ENCODE measurements at regions not wholly inside any gene's neighbourhood (a gene's known extent, or its start where the extent isn't known, plus 50 kb on each side); places are given as distances from the start of the nearest gene placed in this dataset.

- no peak for TF ChIP-seq CTCF (IDR thresholded peaks at IDR 0.05; ENCODE audit: borderline replicate concordance, extremely low read depth, insufficient read depth)
- no peaks in the 10 kb centered on the region for H3K36me3 ChIP-seq (ENCODE audit: control insufficient read depth in 2 of 3, insufficient read depth in 3 of 3, low read length in 3 of 3)
- DNase-seq = no peak
- H3K27me3 ChIP-seq (ENCODE audit: control insufficient read depth, insufficient read depth, low read length) = no peaks in the 10 kb centered on the region
- H3K9me3 ChIP-seq (ENCODE audit: control insufficient read depth in 2 of 3, insufficient read depth in 1 of 3, low read length in 3 of 3) = peaks cover 0 to 5% (median 3%) of the 10 kb centered on the region in 3 donors
- no peak overlapping the region for H3K4me3 ChIP-seq (ENCODE audit: low read length in 3 of 3)
- H3K9ac ChIP-seq (ENCODE audit: low read length in 3 of 3) = no peak overlapping the region
- H3K4me1 ChIP-seq (ENCODE audit: control insufficient read depth in 2 of 3, insufficient read depth in 2 of 3, low read depth in 1 of 3, low read length in 3 of 3) = no peaks in the 10 kb centered on the region
- intact Hi-C loops (cut with DNase I) = no loop called here
- no peak overlapping the region for H3K27ac ChIP-seq (ENCODE audit: low read depth in 2 of 2, low read length in 2 of 2)
- no peak for FAIRE-seq
Measured at GRCh38 chr10:108787932-108788331, 1135.4 kb downstream of the XPNPEP1 start.

- no peak overlapping the region for H3K27ac ChIP-seq (ENCODE audit: low read depth in 2 of 2, low read length in 2 of 2)
- H3K36me3 ChIP-seq (ENCODE audit: control insufficient read depth in 2 of 3, insufficient read depth in 3 of 3, low read length in 3 of 3) = no peaks in the 10 kb centered on the region
- H3K9me3 ChIP-seq (ENCODE audit: control insufficient read depth in 2 of 3, insufficient read depth in 1 of 3, low read length in 3 of 3) = peaks cover 0 to 5% (median 3%) of the 10 kb centered on the region in 3 donors
- DNase-seq (no peak), FAIRE-seq (no peak)
- intact Hi-C loops (cut with DNase I) = no loop called here
- H3K9ac ChIP-seq (ENCODE audit: low read length in 3 of 3) = no peak overlapping the region
- no peaks in the 10 kb centered on the region for H3K27me3 ChIP-seq (ENCODE audit: control insufficient read depth, insufficient read depth, low read length)
- TF ChIP-seq CTCF (IDR thresholded peaks at IDR 0.05; ENCODE audit: borderline replicate concordance, extremely low read depth, insufficient read depth) = no peak
- H3K4me3 ChIP-seq (ENCODE audit: low read length in 3 of 3) = no peak overlapping the region
- H3K4me1 ChIP-seq (ENCODE audit: control insufficient read depth in 2 of 3, insufficient read depth in 2 of 3, low read depth in 1 of 3, low read length in 3 of 3) = no peaks in the 10 kb centered on the region
Measured at GRCh38 chr10:108785011-108785410, 1138.3 kb downstream of the XPNPEP1 start.

GRCh38 chr10:108784534-108784933 is 1138.8 kb downstream of the XPNPEP1 start:
- H3K4me3 ChIP-seq (ENCODE audit: low read length in 3 of 3) = no peak overlapping the region
- no peak overlapping the region for H3K9ac ChIP-seq (ENCODE audit: low read length in 3 of 3)
- no peaks in the 10 kb centered on the region for H3K27me3 ChIP-seq (ENCODE audit: control insufficient read depth, insufficient read depth, low read length)
- H3K27ac ChIP-seq (ENCODE audit: low read depth in 2 of 2, low read length in 2 of 2) = no peak overlapping the region
- no peak for DNase-seq
- TF ChIP-seq CTCF (IDR thresholded peaks at IDR 0.05; ENCODE audit: borderline replicate concordance, extremely low read depth, insufficient read depth) = no peak
- intact Hi-C loops (cut with DNase I) = no loop called here
- FAIRE-seq = no peak
- H3K36me3 ChIP-seq (ENCODE audit: control insufficient read depth in 2 of 3, insufficient read depth in 3 of 3, low read length in 3 of 3) = no peaks in the 10 kb centered on the region
- peaks cover 0 to 5% (median 3%) of the 10 kb centered on the region in 3 donors for H3K9me3 ChIP-seq (ENCODE audit: control insufficient read depth in 2 of 3, insufficient read depth in 1 of 3, low read length in 3 of 3)
- H3K4me1 ChIP-seq (ENCODE audit: control insufficient read depth in 2 of 3, insufficient read depth in 2 of 3, low read depth in 1 of 3, low read length in 3 of 3) = no peaks in the 10 kb centered on the region

- DNase-seq = no peak
- Histone ChIP-seq H3K4me1 (ENCODE audit: control insufficient read depth in 2 of 3, insufficient read depth in 2 of 3, low read depth in 1 of 3, low read length in 3 of 3) (no peaks in the 10 kb centered on the region), H3K4me3 (ENCODE audit: low read length in 3 of 3) (no peak overlapping the region), H3K9ac (ENCODE audit: low read length in 3 of 3) (no peak overlapping the region), H3K9me3 (ENCODE audit: control insufficient read depth in 2 of 3, insufficient read depth in 1 of 3, low read length in 3 of 3) (peaks cover 0 to 5% (median 3%) of the 10 kb centered on the region in 3 donors), H3K27me3 (ENCODE audit: control insufficient read depth, insufficient read depth, low read length) (no peaks in the 10 kb centered on the region), H3K36me3 (ENCODE audit: control insufficient read depth in 2 of 3, insufficient read depth in 3 of 3, low read length in 3 of 3) (no peaks in the 10 kb centered on the region), H3K27ac (ENCODE audit: low read depth in 2 of 2, low read length in 2 of 2) (no peak overlapping the region)
- intact Hi-C loops (cut with DNase I) = no loop called here
- TF ChIP-seq CTCF (IDR thresholded peaks at IDR 0.05; ENCODE audit: borderline replicate concordance, extremely low read depth, insufficient read depth) = no peak
- FAIRE-seq = no peak
Measured at GRCh38 chr10:108783897-108784296, 1139.4 kb downstream of the XPNPEP1 start.

Data from kidney (tissue), 13 donors.